ENCODE measurements at regions not wholly inside any gene's neighbourhood (a gene's known extent, or its start where the extent isn't known, plus 50 kb on each side); places are given as distances from the start of the nearest gene placed in this dataset.

- Histone ChIP-seq H3K27ac (ENCODE audit: insufficient read depth, low read length) (no peak overlapping the region), H4K5ac (ENCODE audit: low read depth, low read length) (no peak overlapping the region), H2AK9ac (replicated peaks; ENCODE audit: low read depth, low read length, poor library complexity) (no peak overlapping the region), H3K27me3 (ENCODE audit: control insufficient read depth, insufficient read depth, low read length) (no peaks in the 10 kb centered on the region), H2AFZ (replicated peaks; ENCODE audit: low read length, poor library complexity) (no peak overlapping the region), H3K9ac (ENCODE audit: low read depth, low read length) (no peak overlapping the region), H3K23ac (ENCODE audit: low read depth, low read length) (no peak overlapping the region), H2AK5ac (ENCODE audit: low read depth, low read length) (no peak overlapping the region), H3K4me1 (ENCODE audit: control insufficient read depth, insufficient read depth, low read length) (no peaks in the 10 kb centered on the region), H3K36me3 (ENCODE audit: control insufficient read depth, insufficient read depth, low read length) (no peaks in the 10 kb centered on the region), H2BK5ac (ENCODE audit: low read depth, low read length, poor library complexity, severe bottlenecking) (no peak overlapping the region), H4K8ac (ENCODE audit: low read depth in 2 of 2, low read length in 2 of 2) (no peak overlapping the region), H4K20me1 (ENCODE audit: insufficient read depth, low read length) (no peaks in the 10 kb centered on the region), H3K18ac (ENCODE audit: low read depth, low read length) (no peak overlapping the region), H3K9me1 (ENCODE audit: insufficient read depth, low read length) (no peaks in the 10 kb centered on the region), H4K91ac (ENCODE audit: insufficient read depth, low read depth, low read length) (no peak overlapping the region), H3K79me1 (ENCODE audit: low read depth in 1 of 2, low read length in 2 of 2) (no peaks in the 10 kb centered on the region), H3K9me3 (ENCODE audit: control insufficient read depth, insufficient read depth, low read length) (peaks cover 3% of the 10 kb centered on the region), H3K56ac (ENCODE audit: extremely low read depth, insufficient read depth, low read length) (no peak overlapping the region), H2BK15ac (ENCODE audit: low read depth, low read length) (no peak overlapping the region), H3K4me2 (ENCODE audit: low read depth, low read length) (no peak overlapping the region), H3K4ac (ENCODE audit: low read depth, low read length) (no peak overlapping the region), H2BK20ac (ENCODE audit: low read depth, low read length) (no peak overlapping the region), H3K14ac (replicated peaks; ENCODE audit: low read depth, low read length) (no peak overlapping the region), H2BK120ac (ENCODE audit: low read depth, low read length) (no peak overlapping the region), H3K4me3 (ENCODE audit: insufficient read depth, low read depth, low read length) (no peak overlapping the region)
- no TSS peak for BruUV-seq (replicated peaks)
- no peak for DNase-seq
- no CpG with 5 or more reads among the region's 5 CpGs for WGBS, 2 experiments (ENCODE audit: extremely low coverage in 2 of 2, insufficient read length in 1 of 2)
- TF ChIP-seq MAZ (IDR thresholded peaks at IDR 0.05; ENCODE audit: borderline replicate concordance, low read depth, low read length) (no peak), RCOR1 (IDR thresholded peaks at IDR 0.05; ENCODE audit: insufficient replicate concordance, low read length) (no peak), POLR2A (IDR thresholded peaks at IDR 0.05; ENCODE audit: low read depth, low read length) (no peak), NFE2L2 (IDR thresholded peaks at IDR 0.05; ENCODE audit: low read depth, low read length) (no peak), RAD21 (IDR thresholded peaks at IDR 0.05; ENCODE audit: low read length) (no peak), SMC3 (IDR thresholded peaks at IDR 0.05; ENCODE audit: low read depth, low read length) (no peak), CHD1 (IDR thresholded peaks at IDR 0.05; ENCODE audit: low read depth, low read length) (no peak)
- TF ChIP-seq, protein P1, sequence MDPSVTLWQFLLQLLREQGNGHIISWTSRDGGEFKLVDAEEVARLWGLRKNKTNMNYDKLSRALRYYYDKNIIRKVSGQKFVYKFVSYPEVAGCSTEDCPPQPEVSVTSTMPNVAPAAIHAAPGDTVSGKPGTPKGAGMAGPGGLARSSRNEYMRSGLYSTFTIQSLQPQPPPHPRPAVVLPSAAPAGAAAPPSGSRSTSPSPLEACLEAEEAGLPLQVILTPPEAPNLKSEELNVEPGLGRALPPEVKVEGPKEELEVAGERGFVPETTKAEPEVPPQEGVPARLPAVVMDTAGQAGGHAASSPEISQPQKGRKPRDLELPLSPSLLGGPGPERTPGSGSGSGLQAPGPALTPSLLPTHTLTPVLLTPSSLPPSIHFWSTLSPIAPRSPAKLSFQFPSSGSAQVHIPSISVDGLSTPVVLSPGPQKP (IDR thresholded peaks at IDR 0.05; ENCODE audit: borderline replicate concordance, low read depth, low read length): no peak
- ATAC-seq (ENCODE audit: low read depth): no peak
- CTCF ChIA-PET: interaction anchor here (0.7 kb wide), 1 partner anchor 1088 kb away, joined by 5 read pairs; no protein-coding TSS in a partner anchor
- dilution Hi-C loops (cut with HindIII; ENCODE audit: low sequenced_read_pairs, unreplicated experiment) (no loop called here), intact Hi-C loops (cut with micrococcal nuclease) (no loop called here), in situ Hi-C loops (cut with MboI; ENCODE audit: low sequenced_read_pairs) (no loop called here)
- POLR2A ChIA-PET (ENCODE audit: unreplicated experiment): no interaction called here
These were observed 776.4 kb upstream of the AUTS2 start for GRCh38 chr7:68821846-68822245.

All from IMR-90 (cell line).